ENCODE measurements at regions not wholly inside any gene's neighbourhood (a gene's known extent, or its start where the extent isn't known, plus 50 kb on each side); places are given as distances from the start of the nearest gene placed in this dataset.

GRCh38 chr5:124007675-124008398 lies 495.9 kb downstream of the CSNK1G3 start:
- no peak for DNase-seq (ENCODE audit: low spot score)
- no peaks in the 10 kb centered on the region for H3K36me3 ChIP-seq (ENCODE audit: insufficient read depth, low read length, poor library complexity, severe bottlenecking)
- intact Hi-C loops (cut with micrococcal nuclease; ENCODE audit: unreplicated experiment) = no loop called here
- no peak overlapping the region for H3K4me3 ChIP-seq (ENCODE audit: low read depth, low read length, poor library complexity, severe bottlenecking)
- ChIA-PET CTCF (no interaction called here), POLR2A (ENCODE audit: low non-redundant PET) (no interaction called here)
- no peak overlapping the region for H3K27ac ChIP-seq (ENCODE audit: low read depth, low read length, poor library complexity, severe bottlenecking)
- TF ChIP-seq EZH2 (IDR thresholded peaks at IDR 0.05; ENCODE audit: borderline replicate concordance, low read depth, low read length, poor library complexity, severe bottlenecking) (no peak), CTCF (conservative IDR thresholded peaks at IDR 0.05; ENCODE audit: low read depth, low read length) (no peak)
- H3K9me3 ChIP-seq (ENCODE audit: low read depth, low read length, poor library complexity, severe bottlenecking) = peaks cover 19% of the 10 kb centered on the region
- no peaks in the 10 kb centered on the region for H3K4me1 ChIP-seq (ENCODE audit: insufficient read depth, low read length, poor library complexity, severe bottlenecking)
- H3K27me3 ChIP-seq (replicated peaks; ENCODE audit: insufficient read depth, low read depth, low read length, poor library complexity) = no peaks in the 10 kb centered on the region
- BruUV-seq (replicated peaks) = no TSS peak

DNA sequence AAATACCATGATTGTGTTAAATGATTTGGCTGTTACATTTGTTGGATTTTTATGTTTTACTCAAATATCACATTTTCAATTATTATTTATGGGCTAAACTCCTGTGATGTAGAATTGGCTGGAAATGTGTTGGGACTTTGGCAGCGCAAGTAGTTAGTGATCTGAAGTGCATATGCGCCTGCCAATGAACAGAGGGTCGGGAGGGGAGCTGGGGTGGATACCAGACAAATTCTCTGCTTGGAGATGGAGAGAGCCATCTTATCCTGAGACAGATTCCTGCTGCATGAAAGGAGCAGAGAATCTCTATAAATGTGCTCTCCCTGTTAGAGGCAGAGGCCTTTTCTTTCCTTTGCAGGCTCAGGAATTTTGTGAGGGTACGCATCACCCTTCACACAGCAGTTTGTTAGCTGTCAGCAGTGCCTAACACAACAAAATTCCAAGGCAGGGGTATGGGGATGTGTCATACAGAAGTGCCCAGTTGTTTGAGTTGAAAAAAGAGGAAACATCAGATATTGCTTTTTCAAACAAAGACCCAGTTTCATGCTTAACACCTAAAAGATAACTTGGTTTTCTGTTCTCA lies 489.1 kb downstream of the CSNK1G3 start:
- TF ChIP-seq CTCF (conservative IDR thresholded peaks at IDR 0.05; ENCODE audit: low read depth, low read length) = no peak
- TF ChIP-seq EZH2 (IDR thresholded peaks at IDR 0.05; ENCODE audit: borderline replicate concordance, low read depth, low read length, poor library complexity, severe bottlenecking) = no peak
- no peak overlapping the region for H3K4me3 ChIP-seq (ENCODE audit: low read depth, low read length, poor library complexity, severe bottlenecking)
- intact Hi-C loops (cut with micrococcal nuclease; ENCODE audit: unreplicated experiment) = no loop called here
- POLR2A ChIA-PET (ENCODE audit: low non-redundant PET) = no interaction called here
- no peaks in the 10 kb centered on the region for H3K27me3 ChIP-seq (replicated peaks; ENCODE audit: insufficient read depth, low read depth, low read length, poor library complexity)
- H3K9me3 ChIP-seq (ENCODE audit: low read depth, low read length, poor library complexity, severe bottlenecking) = no peaks in the 10 kb centered on the region
- no peak overlapping the region for H3K27ac ChIP-seq (ENCODE audit: low read depth, low read length, poor library complexity, severe bottlenecking)
- CTCF ChIA-PET = no interaction called here
- peaks cover 14% of the 10 kb centered on the region for H3K4me1 ChIP-seq (ENCODE audit: insufficient read depth, low read length, poor library complexity, severe bottlenecking)
- no peaks in the 10 kb centered on the region for H3K36me3 ChIP-seq (ENCODE audit: insufficient read depth, low read length, poor library complexity, severe bottlenecking)
- BruUV-seq (replicated peaks) = no TSS peak
- no peak for DNase-seq (ENCODE audit: low spot score)

DNA sequence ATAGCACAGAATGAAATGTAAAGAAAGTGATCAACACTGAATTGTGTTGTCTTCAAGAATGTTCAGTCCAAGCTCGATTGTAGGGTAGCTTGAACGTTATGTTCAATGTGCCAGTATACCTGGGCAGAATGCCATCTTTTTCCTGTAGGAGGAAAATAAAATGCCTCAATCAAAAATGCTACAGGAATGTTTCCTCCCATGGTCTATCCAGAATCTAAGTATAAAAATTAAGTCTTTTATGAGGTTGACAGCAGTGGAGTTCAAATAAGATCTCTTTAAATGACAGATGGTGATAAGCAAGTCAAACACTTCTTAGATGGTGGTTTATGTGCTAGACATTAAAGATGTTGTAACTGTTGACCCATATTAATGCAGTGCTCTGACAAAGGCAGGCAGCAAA lies 488.6 kb downstream of the CSNK1G3 start:
- BruUV-seq (replicated peaks) = no TSS peak
- Histone ChIP-seq H3K4me1 (ENCODE audit: insufficient read depth, low read length, poor library complexity, severe bottlenecking) (peaks cover 14% of the 10 kb centered on the region), H3K9me3 (ENCODE audit: low read depth, low read length, poor library complexity, severe bottlenecking) (no peaks in the 10 kb centered on the region), H3K36me3 (ENCODE audit: insufficient read depth, low read length, poor library complexity, severe bottlenecking) (no peaks in the 10 kb centered on the region), H3K4me3 (ENCODE audit: low read depth, low read length, poor library complexity, severe bottlenecking) (no peak overlapping the region), H3K27ac (ENCODE audit: low read depth, low read length, poor library complexity, severe bottlenecking) (no peak overlapping the region), H3K27me3 (replicated peaks; ENCODE audit: insufficient read depth, low read depth, low read length, poor library complexity) (no peaks in the 10 kb centered on the region)
- CTCF ChIA-PET = no interaction called here
- intact Hi-C loops (cut with micrococcal nuclease; ENCODE audit: unreplicated experiment) = no loop called here
- POLR2A ChIA-PET (ENCODE audit: low non-redundant PET) = no interaction called here
- TF ChIP-seq CTCF (conservative IDR thresholded peaks at IDR 0.05; ENCODE audit: low read depth, low read length) (no peak), EZH2 (IDR thresholded peaks at IDR 0.05; ENCODE audit: borderline replicate concordance, low read depth, low read length, poor library complexity, severe bottlenecking) (no peak)
- no peak for DNase-seq (ENCODE audit: low spot score)
